KMS-11 (cell line): ENCODE measurements at regions not wholly inside any gene's neighbourhood (a gene's known extent, or its start where the extent isn't known, plus 50 kb on each side); places are given as distances from the start of the nearest gene placed in this dataset.

ENCODE experiments used
- H2AFZ ChIP-seq: fragments of 200-600 bp; sonication (generic); 2 replicates; pipeline ENCODE4 v1.6.1; 2016; ENCODE audit warnings: antibody characterized with exemption, mixed run types, low read depth
- H3K27ac ChIP-seq: fragments of 200-600 bp; sonication (generic); 2 replicates; pipeline ENCODE4 v1.6.1; 2016; ENCODE audit warnings: mild to moderate bottlenecking, mixed run types
- H3K27me3 ChIP-seq: fragments of 200-600 bp; sonication (generic); 2 replicates; pipeline ENCODE4 v1.6.1; 2017; ENCODE audit warnings: mild to moderate bottlenecking, low read depth, mixed run types, moderate library complexity; ENCODE audit not compliant: insufficient read depth
- H3K36me3 ChIP-seq: fragments of 200-600 bp; sonication (generic); 2 replicates; pipeline ENCODE4 v1.6.1; 2017; ENCODE audit warnings: mild to moderate bottlenecking, mixed run types; ENCODE audit not compliant: insufficient read depth
- H3K4me1 ChIP-seq: fragments of 200-600 bp; sonication (generic); 2 replicates; pipeline ENCODE4 v1.6.1; 2016; ENCODE audit warnings: mild to moderate bottlenecking, low read depth, mixed run types; ENCODE audit not compliant: poor library complexity, severe bottlenecking
- H3K4me2 ChIP-seq: fragments of 200-600 bp; sonication (generic); 2 replicates; pipeline ENCODE4 v1.7.0; 2016; ENCODE audit warnings: mild to moderate bottlenecking, mixed run types
- H3K4me3 ChIP-seq: fragments of 200-600 bp; sonication (generic); IDR thresholded peaks from 2 replicates; pipeline ENCODE4 v1.6.1; 2017; ENCODE audit warnings: low read depth, low read length, mixed read lengths; ENCODE audit not compliant: insufficient read depth
- H3K79me2 ChIP-seq: fragments of 200-600 bp; sonication (generic); 2 replicates; pipeline ENCODE4 v1.6.1; 2016; ENCODE audit warnings: low read depth, mixed run types; ENCODE audit not compliant: insufficient read depth
- H3K9ac ChIP-seq: fragments of 200-600 bp; sonication (generic); 2 replicates; pipeline ENCODE4 v1.6.1; 2016; ENCODE audit warnings: mild to moderate bottlenecking, mixed run types
- H4K20me1 ChIP-seq: fragments of 200-600 bp; sonication (generic); 2 replicates; pipeline ENCODE4 v1.6.1; 2016; ENCODE audit warnings: mild to moderate bottlenecking, mixed run types; ENCODE audit not compliant: insufficient read depth
- CTCF ChIP-seq: fragments of 200-600 bp; sonication (generic); conservative IDR thresholded peaks from 2 replicates; pipeline ENCODE4 v1.6.1; 2017; ENCODE audit warnings: low read depth, mild to moderate bottlenecking, antibody characterized with exemption, low read length, moderate library complexity, mixed read lengths

GRCh38 chr6:22079783-22080182 lies 217.1 kb downstream of the PRL start:
- H3K9ac ChIP-seq, result no peak overlapping the region
- no peak overlapping the region for H2AFZ ChIP-seq
- no peak overlapping the region for H3K4me3 ChIP-seq
- no peaks in the 10 kb centered on the region for H3K36me3 ChIP-seq
- no peaks in the 10 kb centered on the region for H4K20me1 ChIP-seq
- no peaks in the 10 kb centered on the region for H3K4me1 ChIP-seq
- no peak for TF ChIP-seq CTCF
- H3K79me2 ChIP-seq, result no peaks in the 10 kb centered on the region
- no peak overlapping the region for H3K27ac ChIP-seq
- H3K27me3 ChIP-seq, result no peaks in the 10 kb centered on the region
- H3K4me2 ChIP-seq, result no peak overlapping the region

- H4K20me1 ChIP-seq, result no peaks in the 10 kb centered on the region
- H3K79me2 ChIP-seq, result no peaks in the 10 kb centered on the region
- H3K36me3 ChIP-seq, result no peaks in the 10 kb centered on the region
- H3K27ac ChIP-seq, result no peak overlapping the region
- no peak for TF ChIP-seq CTCF
- no peak overlapping the region for H3K9ac ChIP-seq
- H3K4me3 ChIP-seq, result no peak overlapping the region
- H2AFZ ChIP-seq, result no peak overlapping the region
- no peak overlapping the region for H3K4me2 ChIP-seq
- H3K4me1 ChIP-seq, result no peaks in the 10 kb centered on the region
- H3K27me3 ChIP-seq, result no peaks in the 10 kb centered on the region
These were observed 215.1 kb downstream of the PRL start for GRCh38 chr6:22081709-22082108.

- Histone ChIP-seq H2AFZ (no peak overlapping the region), H3K27ac (no peak overlapping the region), H3K79me2 (no peaks in the 10 kb centered on the region), H3K4me3 (no peak overlapping the region), H3K27me3 (no peaks in the 10 kb centered on the region), H3K36me3 (no peaks in the 10 kb centered on the region), H3K4me1 (no peaks in the 10 kb centered on the region), H3K4me2 (no peak overlapping the region), H4K20me1 (no peaks in the 10 kb centered on the region), H3K9ac (no peak overlapping the region)
- no peak for TF ChIP-seq CTCF
These were observed 214.6 kb downstream of the PRL start for GRCh38 chr6:22082218-22082617.

- Histone ChIP-seq H3K9ac (no peak overlapping the region), H3K79me2 (no peaks in the 10 kb centered on the region), H3K4me3 (no peak overlapping the region), H3K4me2 (no peak overlapping the region), H2AFZ (no peak overlapping the region), H3K27ac (no peak overlapping the region), H4K20me1 (no peaks in the 10 kb centered on the region), H3K36me3 (no peaks in the 10 kb centered on the region), H3K4me1 (no peaks in the 10 kb centered on the region), H3K27me3 (no peaks in the 10 kb centered on the region)
- no peak for TF ChIP-seq CTCF
These were observed 213.7 kb downstream of the PRL start for GRCh38 chr6:22083119-22083518.
